HG03378 (cell line): ENCODE measurements at regions not wholly inside any gene's neighbourhood (a gene's known extent, or its start where the extent isn't known, plus 50 kb on each side); places are given as distances from the start of the nearest gene placed in this dataset.
"Not testable (repeated sequence)": the region's sequence is repeated elsewhere in the genome, so short reads cannot be mapped to it uniquely, and the experiment has no call there.

Experiments used
- ATAC-seq: cut with Tn5 transposase; IDR thresholded peaks from one replicate; pipeline ENCODE4 v1.9.1; 2021; ENCODE audit warnings: mild to moderate bottlenecking, moderate library complexity; ENCODE audit not compliant: unreplicated experiment

GRCh38 chr4:81606801-81607501 lies 135.2 kb upstream of the RASGEF1B start:
- no peak for ATAC-seq

GRCh38 chr4:81606166-81606565 lies 134.5 kb upstream of the RASGEF1B start:
- ATAC-seq: no peak

- ATAC-seq: no peak
These were observed 133.6 kb upstream of the RASGEF1B start for GRCh38 chr4:81605271-81605670.

- ATAC-seq: no peak
These were observed 133.0 kb upstream of the RASGEF1B start for GRCh38 chr4:81604683-81605218.

- ATAC-seq: no peak
These were observed 131.1 kb upstream of the RASGEF1B start for GRCh38 chr4:81602854-81603253.

GRCh38 chr4:81601358-81601694 lies 129.6 kb upstream of the RASGEF1B start:
- ATAC-seq: no peak

- ATAC-seq: no peak
These were observed 129.0 kb upstream of the RASGEF1B start for GRCh38 chr4:81600520-81601357.

- ATAC-seq: no peak
These were observed 128.2 kb upstream of the RASGEF1B start for GRCh38 chr4:81599742-81600380.

- ATAC-seq: no peak
These were observed 124.3 kb upstream of the RASGEF1B start for GRCh38 chr4:81595798-81596610.

GRCh38 chr4:81595287-81595686 lies 123.6 kb upstream of the RASGEF1B start:
- no peak for ATAC-seq

- ATAC-seq: no peak
These were observed 122.9 kb upstream of the RASGEF1B start for GRCh38 chr4:81594490-81595159.

- no peak for ATAC-seq
These were observed 121.0 kb upstream of the RASGEF1B start for GRCh38 chr4:81592701-81593100.

GRCh38 chr4:81590596-81590995 lies 118.9 kb upstream of the RASGEF1B start:
- ATAC-seq: no peak

- ATAC-seq: no peak
These were observed 117.6 kb upstream of the RASGEF1B start for GRCh38 chr4:81589262-81589661.

GRCh38 chr4:81586706-81587105 lies 115.0 kb upstream of the RASGEF1B start:
- ATAC-seq: no peak

GRCh38 chr4:81580994-81581374 lies 109.3 kb upstream of the RASGEF1B start:
- not testable (repeated sequence) for ATAC-seq

GRCh38 chr4:81580346-81580993 lies 108.8 kb upstream of the RASGEF1B start:
- no peak for ATAC-seq

GRCh38 chr4:81577392-81577791 lies 105.7 kb upstream of the RASGEF1B start:
- ATAC-seq: no peak

GRCh38 chr4:81574991-81575390 lies 103.3 kb upstream of the RASGEF1B start:
- ATAC-seq: no peak

GRCh38 chr4:81573840-81574239 lies 102.1 kb upstream of the RASGEF1B start:
- ATAC-seq: no peak
